Spleen (tissue), 11 donors: ENCODE measurements at regions not wholly inside any gene's neighbourhood (a gene's known extent, or its start where the extent isn't known, plus 50 kb on each side); places are given as distances from the start of the nearest gene placed in this dataset.

Experiments used
- DNase-seq: peaks from one replicate; pipeline ENCODE4 v3.0.0-alpha.2; 2020
- H3K27ac ChIP-seq, 8 donors: fragments of 200-600 bp; sonication (generic) in 7 of 8; 1 replicate in 4 of 8; 2 replicates in 4 of 8; pipeline versions ENCODE4 v1.5.0 to v1.8.0; 2016 to 2021; ENCODE audit warnings: inconsistent platforms in 4 of 8, mild to moderate bottlenecking in 4 of 8, moderate library complexity in 1 of 8
- H3K27me3 ChIP-seq, 7 donors: fragments of 200-600 bp; sonication (generic) in 6 of 7; replicated peaks in 1 of 7; 1 replicate in 4 of 7; 2 replicates in 3 of 7; pipeline versions ENCODE4 v1.5.0 to v1.8.0; 2016 to 2021; ENCODE audit warnings: inconsistent platforms in 3 of 7, mild to moderate bottlenecking in 1 of 7
- H3K36me3 ChIP-seq, 6 donors: fragments of 200-600 bp; sonication (generic) in 5 of 6; 1 replicate in 4 of 6; 2 replicates in 2 of 6; pipeline versions ENCODE4 v1.5.0 to v1.8.0; 2016 to 2021; ENCODE audit warnings: inconsistent platforms in 2 of 6
- H3K4me1 ChIP-seq, 6 donors: fragments of 200-600 bp; sonication (generic) in 5 of 6; 1 replicate in 3 of 6; 2 replicates in 3 of 6; pipeline versions ENCODE4 v1.5.0 to v1.8.0; 2016 to 2021; ENCODE audit warnings: inconsistent platforms in 3 of 6
- H3K4me3 ChIP-seq, 8 donors: fragments of 200-600 bp; sonication (generic) in 7 of 8; 1 replicate in 4 of 8; 2 replicates in 4 of 8; pipeline versions ENCODE4 v1.5.0 to v1.8.0; 2016 to 2021; ENCODE audit warnings: inconsistent platforms in 4 of 8, mild to moderate bottlenecking in 4 of 8, moderate library complexity in 2 of 8
- H3K9me3 ChIP-seq, 8 donors: fragments of 200-600 bp; sonication (generic) in 7 of 8; 1 replicate in 4 of 8; 2 replicates in 4 of 8; pipeline versions ENCODE4 v1.5.0 to v1.8.0; 2016 to 2021; ENCODE audit warnings: inconsistent platforms in 4 of 8
- POLR2A ChIP-seq, 3 donors: fragments of 450-650 bp; IDR thresholded peaks; one replicate each; pipeline ENCODE4 v1.5.1; 2017; ENCODE audit warnings: antibody characterized with exemption in 3 of 3, mild to moderate bottlenecking in 1 of 3
- POLR2AphosphoS5 ChIP-seq, 3 donors: sonication (generic); formaldehyde crosslinking; IDR thresholded peaks; one replicate each; pipeline ENCODE4 v1.5.1; 2017; ENCODE audit warnings: antibody characterized with exemption in 3 of 3
- WGBS, 5 donors: extraction: QIAGEN DNeasy Blood & Tissue Kit in 3 of 5; methylation state at CpG; one replicate each; pipeline versions ENCODE4 v1.1.5 to v1.1.7; 2013 to 2018; 5-methylcytosine and 5-hydroxymethylcytosine counted together
- intact Hi-C: fragments of 100-400 bp; cut with DNase I; formaldehyde crosslinking; loops from one replicate; pipeline ENCODE4 v1.15.0; 2023; ENCODE audit warnings: low total_unique reads
- TF ChIP-seq, protein P1 (sequence below), 11 experiments: fragments of 200-600 bp in 7 of 11; fragments of 450-650 bp in 4 of 11; sonication (generic) in 4 of 11; IDR thresholded peaks in 8 of 11; conservative IDR thresholded peaks in 3 of 11; 1 replicate in 7 of 11; 2 replicates in 4 of 11; pipeline versions ENCODE4 v1.4.0 to v1.8.0; 2016 to 2021; ENCODE audit warnings: antibody characterized with exemption in 11 of 11, inconsistent platforms in 4 of 11, mild to moderate bottlenecking in 1 of 11
- donor health status: healthy with polysubstance abuse.
- donor health status: DM: no; HTN: no; CAD: no; lungs with moderate emphysema.
- donor health status: DM: no; HTN: no; CAD: no.
- donor health status: Bipolar disorder and iron deficiency.
- donor health status: healthy.
- donor health status: DM: no; HTN: no; CAD: no.
- donor health status: DM: yes; HTN: yes; CAD: no.

GRCh38 chr5:130642461-130642860 lies 522.6 kb downstream of the HINT1 start:
- intact Hi-C loops = no loop called here
- no peaks in the 10 kb centered on the region for H3K4me1 ChIP-seq
- H3K27me3 ChIP-seq = no peaks in the 10 kb centered on the region
- no peak overlapping the region for H3K27ac ChIP-seq
- no peak overlapping the region for H3K4me3 ChIP-seq
- no peak for TF ChIP-seq POLR2AphosphoS5 (IDR thresholded peaks at IDR 0.05)
- no peak for TF ChIP-seq POLR2A (IDR thresholded peaks at IDR 0.05)
- TF ChIP-seq, protein P1, sequence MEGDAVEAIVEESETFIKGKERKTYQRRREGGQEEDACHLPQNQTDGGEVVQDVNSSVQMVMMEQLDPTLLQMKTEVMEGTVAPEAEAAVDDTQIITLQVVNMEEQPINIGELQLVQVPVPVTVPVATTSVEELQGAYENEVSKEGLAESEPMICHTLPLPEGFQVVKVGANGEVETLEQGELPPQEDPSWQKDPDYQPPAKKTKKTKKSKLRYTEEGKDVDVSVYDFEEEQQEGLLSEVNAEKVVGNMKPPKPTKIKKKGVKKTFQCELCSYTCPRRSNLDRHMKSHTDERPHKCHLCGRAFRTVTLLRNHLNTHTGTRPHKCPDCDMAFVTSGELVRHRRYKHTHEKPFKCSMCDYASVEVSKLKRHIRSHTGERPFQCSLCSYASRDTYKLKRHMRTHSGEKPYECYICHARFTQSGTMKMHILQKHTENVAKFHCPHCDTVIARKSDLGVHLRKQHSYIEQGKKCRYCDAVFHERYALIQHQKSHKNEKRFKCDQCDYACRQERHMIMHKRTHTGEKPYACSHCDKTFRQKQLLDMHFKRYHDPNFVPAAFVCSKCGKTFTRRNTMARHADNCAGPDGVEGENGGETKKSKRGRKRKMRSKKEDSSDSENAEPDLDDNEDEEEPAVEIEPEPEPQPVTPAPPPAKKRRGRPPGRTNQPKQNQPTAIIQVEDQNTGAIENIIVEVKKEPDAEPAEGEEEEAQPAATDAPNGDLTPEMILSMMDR (IDR thresholded peaks at IDR 0.05 in 8 of 11, conservative IDR thresholded peaks at IDR 0.05 in 3 of 11) = no peak
- peaks cover 0 to 23% (median 10%) of the 10 kb centered on the region in 8 donors for H3K9me3 ChIP-seq
- WGBS, 5 donors = 61 to 90% (median 69%) methylated on average over 2 of the region's 2 CpGs
- no peak for DNase-seq
- no peaks in the 10 kb centered on the region for H3K36me3 ChIP-seq

DNA sequence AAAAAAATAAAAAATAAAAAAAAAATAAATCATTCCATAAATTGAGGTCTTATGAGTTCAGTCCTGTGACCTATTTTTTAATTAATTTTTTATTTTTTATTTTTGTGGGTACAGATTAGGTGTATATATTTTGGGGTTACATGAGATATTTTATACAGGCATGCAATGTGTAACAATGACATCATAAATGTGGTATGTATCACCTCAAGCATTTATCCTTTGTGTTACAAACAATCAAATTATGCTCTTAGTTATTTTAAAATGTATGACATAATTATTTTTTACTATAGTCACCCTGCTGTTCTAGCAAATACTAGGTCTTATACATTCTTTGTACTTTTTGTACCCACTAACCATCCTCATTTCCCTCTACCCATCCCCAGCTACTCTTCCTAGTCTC lies 537.9 kb downstream of the HINT1 start:
- DNase-seq = no peak
- TF ChIP-seq POLR2A (IDR thresholded peaks at IDR 0.05) = no peak
- TF ChIP-seq, protein P1 (IDR thresholded peaks at IDR 0.05 in 8 of 11, conservative IDR thresholded peaks at IDR 0.05 in 3 of 11) = no peak
- TF ChIP-seq POLR2AphosphoS5 (IDR thresholded peaks at IDR 0.05) = no peak
- Histone ChIP-seq H3K9me3 (peaks cover 0 to 48% (median 25%) of the 10 kb centered on the region in 8 donors), H3K27ac (no peak overlapping the region), H3K4me3 (no peak overlapping the region), H3K36me3 (no peaks in the 10 kb centered on the region), H3K27me3 (no peaks in the 10 kb centered on the region), H3K4me1 (no peaks in the 10 kb centered on the region)
- intact Hi-C loops = no loop called here

GRCh38 chr5:130624805-130625204 lies 540.3 kb downstream of the HINT1 start:
- Histone ChIP-seq H3K9me3 (peaks cover 0 to 36% (median 18%) of the 10 kb centered on the region in 8 donors), H3K27ac (no peak overlapping the region), H3K4me3 (no peak overlapping the region), H3K27me3 (no peaks in the 10 kb centered on the region), H3K4me1 (no peaks in the 10 kb centered on the region), H3K36me3 (no peaks in the 10 kb centered on the region)
- TF ChIP-seq POLR2A (IDR thresholded peaks at IDR 0.05) (no peak), POLR2AphosphoS5 (IDR thresholded peaks at IDR 0.05) (no peak)
- TF ChIP-seq, protein P1 (IDR thresholded peaks at IDR 0.05 in 8 of 11, conservative IDR thresholded peaks at IDR 0.05 in 3 of 11) = no peak
- intact Hi-C loops = no loop called here
- DNase-seq = no peak

DNA sequence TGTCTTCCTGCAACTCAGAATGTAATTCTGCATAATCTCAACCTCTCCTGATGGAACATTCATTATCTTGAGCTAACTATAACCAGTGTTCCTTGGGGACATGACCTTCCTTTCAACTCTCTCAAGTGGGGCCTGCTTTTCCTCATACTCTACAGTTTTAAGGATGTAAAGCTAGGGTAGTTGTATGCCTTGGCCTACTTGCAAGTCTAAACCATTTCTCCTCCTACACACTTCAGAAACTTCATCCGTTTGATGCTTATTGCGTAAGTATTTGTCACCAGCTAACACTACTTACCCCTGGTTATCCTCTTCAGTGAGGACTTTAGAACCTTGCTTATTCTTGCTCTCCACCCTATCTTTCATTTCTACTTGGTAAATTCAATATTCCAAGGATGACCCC lies 548.9 kb downstream of the HINT1 start:
- Histone ChIP-seq H3K36me3 (no peaks in the 10 kb centered on the region), H3K9me3 (peaks cover 0 to 10% (median 6%) of the 10 kb centered on the region in 8 donors), H3K27ac (no peak overlapping the region), H3K4me3 (no peak overlapping the region), H3K27me3 (no peaks in the 10 kb centered on the region), H3K4me1 (no peaks in the 10 kb centered on the region)
- intact Hi-C loops = no loop called here
- TF ChIP-seq, protein P1 (IDR thresholded peaks at IDR 0.05 in 8 of 11, conservative IDR thresholded peaks at IDR 0.05 in 3 of 11) = no peak
- no peak for TF ChIP-seq POLR2AphosphoS5 (IDR thresholded peaks at IDR 0.05)
- no peak for TF ChIP-seq POLR2A (IDR thresholded peaks at IDR 0.05)
- WGBS, 5 donors = 76 to 92% (median 79%) methylated on average over 2 of the region's 2 CpGs
- no peak for DNase-seq
